ENCODE measurements at regions not wholly inside any gene's neighbourhood (a gene's known extent, or its start where the extent isn't known, plus 50 kb on each side); places are given as distances from the start of the nearest gene placed in this dataset.

DNA sequence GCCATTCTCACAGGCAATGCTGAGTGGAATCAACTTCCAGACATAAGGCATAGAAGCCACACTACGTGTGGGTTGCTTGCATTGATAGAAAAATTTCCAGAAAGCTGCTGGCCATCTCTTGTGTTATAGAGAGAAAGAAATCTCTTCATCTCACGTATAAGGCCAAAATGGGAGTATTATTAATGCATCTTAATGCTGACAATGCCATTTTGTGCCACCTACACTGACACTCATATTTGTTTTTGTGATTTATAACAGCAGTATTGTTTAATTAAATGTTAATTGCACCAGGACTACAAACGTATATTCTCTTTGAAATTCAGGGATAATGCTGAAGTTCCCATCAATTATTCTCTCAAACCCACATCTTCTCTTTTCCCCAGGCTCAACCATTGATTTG, 56.1 kb upstream of the TMEM132D start:
- TF ChIP-seq CTCF (IDR thresholded peaks at IDR 0.05) (no peak), POLR2A (IDR thresholded peaks at IDR 0.05) (no peak)
